ENCODE measurements at regions not wholly inside any gene's neighbourhood (a gene's known extent, or its start where the extent isn't known, plus 50 kb on each side); places are given as distances from the start of the nearest gene placed in this dataset.

GRCh38 chr5:34510002-34510401, 146.1 kb upstream of the RAI14 start:
- no peak for DNase-seq (ENCODE audit: low read depth)
- TF ChIP-seq CTCF (IDR thresholded peaks at IDR 0.05; ENCODE audit: insufficient read depth, low read depth, low read length, missing control alignments) = no peak

GRCh38 chr5:34511063-34511462, 145.1 kb upstream of the RAI14 start:
- no peak for TF ChIP-seq CTCF (IDR thresholded peaks at IDR 0.05; ENCODE audit: insufficient read depth, low read depth, low read length, missing control alignments)
- no peak for DNase-seq (ENCODE audit: low read depth)
- no peak overlapping the region for H3K4me3 ChIP-seq (ENCODE audit: low read length)

More at GRCh38 chr5:34510002-34510401, 146.1 kb upstream of the RAI14 start:
- no peak overlapping the region for H3K4me3 ChIP-seq (ENCODE audit: low read length)

GRCh38 chr5:34511481-34511880, 144.6 kb upstream of the RAI14 start:
- DNase-seq (ENCODE audit: low read depth) = no peak
- no peak for TF ChIP-seq CTCF (IDR thresholded peaks at IDR 0.05; ENCODE audit: insufficient read depth, low read depth, low read length, missing control alignments)
- no peak overlapping the region for H3K4me3 ChIP-seq (ENCODE audit: low read length)

GRCh38 chr5:34511915-34512314, 144.2 kb upstream of the RAI14 start:
- DNase-seq (ENCODE audit: low read depth) = no peak
- no peak for TF ChIP-seq CTCF (IDR thresholded peaks at IDR 0.05; ENCODE audit: insufficient read depth, low read depth, low read length, missing control alignments)
- no peak overlapping the region for H3K4me3 ChIP-seq (ENCODE audit: low read length)

- no peak for DNase-seq (ENCODE audit: low read depth)
- TF ChIP-seq CTCF (IDR thresholded peaks at IDR 0.05; ENCODE audit: insufficient read depth, low read depth, low read length, missing control alignments) = no peak
- no peak overlapping the region for H3K4me3 ChIP-seq (ENCODE audit: low read length)
Measured at GRCh38 chr5:34516166-34516565, 140.0 kb upstream of the RAI14 start.

- DNase-seq (ENCODE audit: low read depth) = no peak
- no peak for TF ChIP-seq CTCF (IDR thresholded peaks at IDR 0.05; ENCODE audit: insufficient read depth, low read depth, low read length, missing control alignments)
- no peak overlapping the region for H3K4me3 ChIP-seq (ENCODE audit: low read length)
Measured at GRCh38 chr5:34516686-34517085, 139.4 kb upstream of the RAI14 start.

GRCh38 chr5:34517249-34517648, 138.9 kb upstream of the RAI14 start:
- TF ChIP-seq CTCF (IDR thresholded peaks at IDR 0.05; ENCODE audit: insufficient read depth, low read depth, low read length, missing control alignments) = no peak
- H3K4me3 ChIP-seq (ENCODE audit: low read length) = no peak overlapping the region
- peak; percentile 75 for DNase-seq (ENCODE audit: low read depth)

Measured in epithelial cell of esophagus (primary cell).